HL-60 (cell line): ENCODE measurements at regions not wholly inside any gene's neighbourhood (a gene's known extent, or its start where the extent isn't known, plus 50 kb on each side); places are given as distances from the start of the nearest gene placed in this dataset.

Experiments used
- DNase-seq, 2 experiments: peaks; one replicate each; pipeline ENCODE4 v3.0.0-alpha.2; 2010 to 2020; ENCODE audit warnings: low read depth in 1 of 2, low spot score in 1 of 2
- H3K27ac ChIP-seq: fragments of 250-450 bp; sonication (Bioruptor Pico); replicated peaks from 2 replicates; pipeline ENCODE4 v1.5.1; 2020; ENCODE audit warnings: mild to moderate bottlenecking, moderate library complexity
- H3K27me3 ChIP-seq: fragments of 250-450 bp; sonication (Bioruptor Pico); 2 replicates; pipeline ENCODE4 v1.5.1; 2021; ENCODE audit warnings: mild to moderate bottlenecking, moderate library complexity; ENCODE audit not compliant: insufficient read depth, poor library complexity, severe bottlenecking
- H3K4me3 ChIP-seq: replicated peaks from 2 replicates; pipeline ENCODE4 v1.5.1; 2011; ENCODE audit warnings: mild to moderate bottlenecking, control low read depth, low read length; ENCODE audit not compliant: insufficient read depth
- GABPA ChIP-seq: IDR thresholded peaks from 2 replicates; pipeline ENCODE4 v1.6.1; 2012; ENCODE audit warnings: low read depth
- POLR2AphosphoS5 ChIP-seq: IDR thresholded peaks from 2 replicates; pipeline ENCODE4 v1.6.1; 2012; ENCODE audit warnings: low read depth
- REST ChIP-seq: IDR thresholded peaks from 2 replicates; pipeline ENCODE4 v1.6.1; 2012; ENCODE audit warnings: low read depth; ENCODE audit not compliant: insufficient replicate concordance
- SPI1 ChIP-seq: IDR thresholded peaks from 2 replicates; pipeline ENCODE4 v1.6.1; 2012; ENCODE audit warnings: low read depth, mild to moderate bottlenecking, borderline replicate concordance
- TF ChIP-seq, protein P1 (sequence below): IDR thresholded peaks from one replicate; pipeline ENCODE4 v1.5.1; 2011; ENCODE audit warnings: low read length, control low read depth, inconsistent platforms; ENCODE audit not compliant: insufficient read depth

DNA sequence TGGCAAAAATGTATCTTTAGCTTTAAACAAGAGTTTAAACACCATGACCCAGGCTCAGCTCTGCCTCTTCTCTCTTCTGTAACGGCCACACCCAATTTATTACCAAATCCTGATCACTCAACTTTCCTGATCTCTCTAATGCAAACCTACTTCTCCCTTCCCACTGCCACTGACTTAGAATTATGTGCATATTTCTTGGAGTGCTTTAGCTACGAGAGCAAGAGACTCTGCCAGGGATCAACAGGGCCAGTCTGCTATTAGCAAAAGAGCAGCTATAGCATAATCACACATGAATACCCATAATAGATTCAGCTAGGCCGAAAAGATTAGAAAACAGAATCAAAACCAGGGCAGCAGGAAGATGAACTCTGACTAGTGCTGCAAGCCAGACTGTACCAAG, 215.5 kb downstream of the MRPL39 start:
- Histone ChIP-seq H3K27ac (no peak overlapping the region), H3K4me3 (no peak overlapping the region), H3K27me3 (no peaks in the 10 kb centered on the region)
- DNase-seq: no peak
- TF ChIP-seq SPI1 (no peak), GABPA (no peak), POLR2AphosphoS5 (no peak), REST (no peak)
- TF ChIP-seq, protein P1, sequence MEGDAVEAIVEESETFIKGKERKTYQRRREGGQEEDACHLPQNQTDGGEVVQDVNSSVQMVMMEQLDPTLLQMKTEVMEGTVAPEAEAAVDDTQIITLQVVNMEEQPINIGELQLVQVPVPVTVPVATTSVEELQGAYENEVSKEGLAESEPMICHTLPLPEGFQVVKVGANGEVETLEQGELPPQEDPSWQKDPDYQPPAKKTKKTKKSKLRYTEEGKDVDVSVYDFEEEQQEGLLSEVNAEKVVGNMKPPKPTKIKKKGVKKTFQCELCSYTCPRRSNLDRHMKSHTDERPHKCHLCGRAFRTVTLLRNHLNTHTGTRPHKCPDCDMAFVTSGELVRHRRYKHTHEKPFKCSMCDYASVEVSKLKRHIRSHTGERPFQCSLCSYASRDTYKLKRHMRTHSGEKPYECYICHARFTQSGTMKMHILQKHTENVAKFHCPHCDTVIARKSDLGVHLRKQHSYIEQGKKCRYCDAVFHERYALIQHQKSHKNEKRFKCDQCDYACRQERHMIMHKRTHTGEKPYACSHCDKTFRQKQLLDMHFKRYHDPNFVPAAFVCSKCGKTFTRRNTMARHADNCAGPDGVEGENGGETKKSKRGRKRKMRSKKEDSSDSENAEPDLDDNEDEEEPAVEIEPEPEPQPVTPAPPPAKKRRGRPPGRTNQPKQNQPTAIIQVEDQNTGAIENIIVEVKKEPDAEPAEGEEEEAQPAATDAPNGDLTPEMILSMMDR: no peak

DNA sequence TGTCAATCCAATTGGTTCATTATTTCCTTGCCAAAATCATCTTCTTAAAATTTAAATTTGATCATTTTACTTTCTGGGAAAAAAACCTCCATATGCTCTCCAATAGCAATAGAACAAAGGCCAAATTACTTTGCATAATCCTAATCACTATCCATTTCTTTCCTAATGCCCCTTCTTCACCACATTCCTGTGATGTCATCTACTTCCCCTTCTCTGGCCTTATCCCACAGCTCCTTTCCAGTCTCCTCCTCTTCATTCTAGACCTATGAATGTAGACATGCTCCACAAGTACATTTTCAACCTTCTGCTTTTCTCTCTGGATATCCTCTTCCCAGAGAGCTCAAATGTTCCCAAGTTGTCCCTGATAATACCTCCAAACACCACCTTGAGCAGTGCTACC, 216.6 kb downstream of the MRPL39 start:
- no peak overlapping the region for H3K27ac ChIP-seq
- no peaks in the 10 kb centered on the region for H3K27me3 ChIP-seq
- TF ChIP-seq GABPA (no peak), REST (no peak)
- TF ChIP-seq, protein P1: no peak
- H3K4me3 ChIP-seq: no peak overlapping the region
- DNase-seq: no peak

DNA sequence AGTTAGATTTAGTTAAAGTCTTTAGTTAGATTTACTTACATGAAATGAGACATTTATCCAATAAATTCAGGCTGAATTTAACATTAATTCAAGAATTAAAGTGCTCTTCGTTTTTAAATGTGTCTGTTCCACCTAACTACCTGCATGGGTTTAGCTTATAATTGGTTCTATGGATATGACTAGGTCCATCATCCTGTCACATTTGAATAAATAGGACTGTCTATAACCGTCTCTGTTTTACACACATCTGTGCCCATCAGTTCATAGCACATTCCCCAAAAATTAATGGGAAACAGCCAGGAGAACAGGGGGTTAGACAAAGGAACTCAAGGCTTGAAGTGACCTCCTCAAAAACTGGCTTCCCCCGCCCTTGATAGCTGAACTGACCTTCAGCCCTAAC, 219.6 kb downstream of the MRPL39 start:
- TF ChIP-seq POLR2AphosphoS5 (no peak), SPI1 (no peak), REST (no peak), GABPA (no peak)
- TF ChIP-seq, protein P1: no peak

More for the DNA sequence above, 219.6 kb downstream of the MRPL39 start:
- H3K27ac ChIP-seq: no peak overlapping the region
- DNase-seq: no peak
- no peak overlapping the region for H3K4me3 ChIP-seq
- H3K27me3 ChIP-seq: no peaks in the 10 kb centered on the region
